HCT116 (cell line): ENCODE measurements at regions not wholly inside any gene's neighbourhood (a gene's known extent, or its start where the extent isn't known, plus 50 kb on each side); places are given as distances from the start of the nearest gene placed in this dataset.

Source experiments
- ATAC-seq: fragments of 200-7000 bp; cut with Tn5 transposase; 2 replicates; pipeline ENCODE4 v1.9.1; 2020; ENCODE audit warnings: mild to moderate bottlenecking, moderate library complexity
- BruUV-seq: library from RNA; stranded (reverse); fragments of 400-500 nt; replicated peaks from 2 replicates; lab custom pipeline; 2021; lab: Mats Ljungman, UMichigan
- CTCF ChIA-PET: fragments of 300-600 bp; sonication (Branson Sonifier 250); formaldehyde crosslinking; loops from one replicate; lab custom pipeline; 2021; ENCODE audit warnings: antibody characterized with exemption; lab: Charles Lee
- POLR2A ChIA-PET: fragments of 300-600, 350-600 bp; sonication (Branson Sonifier 250); formaldehyde crosslinking; loops from one replicate; lab custom pipeline; 2021; ENCODE audit warnings: antibody characterized with exemption; lab: Charles Lee
- RAD21 ChIA-PET, 2 experiments: fragments of 300-600 bp; sonication (Branson Sonifier 250); formaldehyde crosslinking; loops; one replicate each; lab custom pipeline; 2023; ENCODE audit warnings: low total read pairs in 2 of 2; ENCODE audit not compliant: uncharacterized antibody in 2 of 2, unreplicated experiment in 2 of 2, low non-redundant PET in 1 of 2; lab: Charles Lee
- DNase-seq: peaks from one replicate; pipeline ENCODE4 v3.0.0-alpha.2; 2010; ENCODE audit warnings: low read depth, low spot score
- H2AFZ ChIP-seq: fragments of 200-600 bp; shearing (Covaris generic), sonication (generic); 2 replicates; pipeline ENCODE4 v1.6.1; 2017; ENCODE audit warnings: low read depth, mixed run types, mixed read lengths, antibody characterized with exemption, low read length; ENCODE audit not compliant: poor library complexity, severe bottlenecking
- H3K27ac ChIP-seq: 2 replicates; pipeline ENCODE4 v1.5.1; 2012; ENCODE audit warnings: low read depth, low read length
- H3K27me3 ChIP-seq: fragments of 200-600 bp; sonication (generic); 2 replicates; pipeline ENCODE4 v1.6.1; 2016; ENCODE audit warnings: mixed run types, low read length, mixed read lengths; ENCODE audit not compliant: insufficient read depth
- H3K36me3 ChIP-seq, 2 experiments: fragments of 200-500 bp in 1 of 2; fragments of 200-600 bp in 1 of 2; sonication (Bioruptor generic) in 1 of 2; sonication (generic) in 1 of 2; 2 replicates each; pipeline versions ENCODE4 v1.5.1 to v1.6.1; 2014 to 2016; ENCODE audit warnings: low read length in 2 of 2, inconsistent platforms in 1 of 2, mixed read lengths in 1 of 2, mixed run types in 1 of 2; ENCODE audit not compliant: insufficient read depth in 2 of 2, control insufficient read depth in 1 of 2
- H3K4me1 ChIP-seq, 2 experiments: fragments of 200-600 bp in 1 of 2; sonication (generic) in 1 of 2; 2 replicates each; pipeline versions ENCODE4 v1.5.1 to v1.6.1; 2012 to 2017; ENCODE audit warnings: low read length in 2 of 2, inconsistent platforms in 1 of 2, mild to moderate bottlenecking in 1 of 2, mixed read lengths in 1 of 2, mixed run types in 1 of 2, moderate library complexity in 1 of 2; ENCODE audit not compliant: insufficient read depth in 2 of 2, control insufficient read depth in 1 of 2
- H3K4me2 ChIP-seq: fragments of 200-600 bp; sonication (generic); 2 replicates; pipeline ENCODE4 v1.6.1; 2017; ENCODE audit warnings: mixed run types, low read length, mixed read lengths
- H3K4me3 ChIP-seq, 2 experiments: fragments of 200-600 bp in 1 of 2; sonication (generic) in 1 of 2; replicated peaks in 1 of 2; 2 replicates each; pipeline ENCODE4 v1.5.1; 2011 to 2016; ENCODE audit warnings: low read length in 2 of 2, control low read depth in 1 of 2, low read depth in 1 of 2, mild to moderate bottlenecking in 1 of 2, mixed read lengths in 1 of 2, mixed run types in 1 of 2
- H3K79me2 ChIP-seq: fragments of 200-600 bp; sonication (generic); 2 replicates; pipeline ENCODE4 v1.6.1; 2017; ENCODE audit warnings: mild to moderate bottlenecking, mixed run types, low read length, moderate library complexity, mixed read lengths; ENCODE audit not compliant: insufficient read depth
- H3K9ac ChIP-seq: fragments of 200-600 bp; sonication (generic); 2 replicates; pipeline ENCODE4 v1.6.1; 2016; ENCODE audit warnings: low read length, mixed read lengths
- H3K9me2 ChIP-seq: fragments of 200-600 bp; sonication (generic), shearing (Covaris generic); 2 replicates; pipeline ENCODE4 v1.6.1; 2017; ENCODE audit warnings: mixed run types, mild to moderate bottlenecking, moderate library complexity; ENCODE audit not compliant: insufficient read depth
- H3K9me3 ChIP-seq, 2 experiments: fragments of 200-500 bp in 1 of 2; fragments of 200-600 bp in 1 of 2; sonication (Bioruptor generic) in 1 of 2; sonication (generic) in 1 of 2; 2 replicates each; pipeline ENCODE4 v1.6.1; 2014 to 2017; ENCODE audit warnings: low read length in 2 of 2, mixed read lengths in 2 of 2, inconsistent platforms in 1 of 2, low read depth in 1 of 2, mild to moderate bottlenecking in 1 of 2, mixed run types in 1 of 2, moderate library complexity in 1 of 2; ENCODE audit not compliant: control insufficient read depth in 1 of 2, insufficient read depth in 1 of 2
- H4K20me1 ChIP-seq: fragments of 200-600 bp; sonication (generic), shearing (Covaris generic); 2 replicates; pipeline ENCODE4 v1.6.1; 2017; ENCODE audit warnings: mixed run types, mild to moderate bottlenecking, moderate library complexity; ENCODE audit not compliant: insufficient read depth
- CBX3 ChIP-seq: IDR thresholded peaks from 2 replicates; pipeline ENCODE4 v1.6.1; 2012; ENCODE audit warnings: low read depth
- CEBPB ChIP-seq: IDR thresholded peaks from 2 replicates; pipeline ENCODE4 v1.6.1; 2012; ENCODE audit warnings: low read depth
- CTCF ChIP-seq, 3 experiments: fragments of 200-600 bp in 1 of 3; sonication (generic) in 1 of 3; IDR thresholded peaks in 2 of 3; conservative IDR thresholded peaks in 1 of 3; 2 replicates each; pipeline ENCODE4 v1.5.1; 2012 to 2017; ENCODE audit warnings: low read depth in 2 of 3, low read length in 2 of 3, antibody characterized with exemption in 1 of 3, borderline replicate concordance in 1 of 3, control low read depth in 1 of 3, mild to moderate bottlenecking in 1 of 3, mixed read lengths in 1 of 3, mixed run types in 1 of 3, moderate library complexity in 1 of 3; ENCODE audit not compliant: insufficient read depth in 1 of 3
- EGR1 ChIP-seq: IDR thresholded peaks from 2 replicates; pipeline ENCODE4 v1.6.1; 2012; ENCODE audit warnings: low read depth
- ELF1 ChIP-seq: IDR thresholded peaks from 2 replicates; pipeline ENCODE4 v1.6.1; 2012; ENCODE audit warnings: low read depth, borderline replicate concordance
- EZH2 ChIP-seq: fragments of 200-600 bp; sonication (generic); IDR thresholded peaks from 2 replicates; pipeline ENCODE4 v1.6.1; 2017; ENCODE audit warnings: antibody characterized with exemption, mixed run types
- EZH2phosphoT487 ChIP-seq: fragments of 200-600 bp; IDR thresholded peaks from 2 replicates; pipeline ENCODE4 v1.6.1; 2018; ENCODE audit warnings: antibody characterized with exemption, borderline replicate concordance
- FOSL1 ChIP-seq: IDR thresholded peaks from 2 replicates; pipeline ENCODE4 v1.6.1; 2012; ENCODE audit warnings: low read depth
- POLR2A ChIP-seq: IDR thresholded peaks from 2 replicates; pipeline ENCODE4 v1.7.0; 2011; ENCODE audit warnings: borderline replicate concordance; ENCODE audit not compliant: insufficient read depth, insufficient read length; ENCODE audit errors: extremely low read depth
- SRF ChIP-seq: IDR thresholded peaks from 2 replicates; pipeline ENCODE4 v1.6.1; 2012; ENCODE audit warnings: low read depth
- TCF7L2 ChIP-seq: IDR thresholded peaks from 2 replicates; pipeline ENCODE4 v1.7.0; 2011; ENCODE audit warnings: borderline replicate concordance, inconsistent platforms; ENCODE audit not compliant: insufficient read depth, insufficient read length; ENCODE audit errors: extremely low read depth
- YY1 ChIP-seq: IDR thresholded peaks from 2 replicates; pipeline ENCODE4 v1.6.1; 2011; ENCODE audit warnings: low read length, low read depth, moderate library complexity, mild to moderate bottlenecking; ENCODE audit not compliant: insufficient replicate concordance; ENCODE audit errors: extremely low read depth
- ZFX ChIP-seq: fragments of 450-650 bp; IDR thresholded peaks from 2 replicates; pipeline ENCODE4 v1.6.1; 2017
- intact Hi-C: fragments of 100-400 bp; cut with micrococcal nuclease; formaldehyde crosslinking; loops from 2 replicates; pipeline ENCODE4 v1.10.0; 2022
- TF ChIP-seq, protein P1 (sequence below): IDR thresholded peaks from 2 replicates; pipeline ENCODE4 v1.6.1; 2011; ENCODE audit warnings: mild to moderate bottlenecking, low read length, moderate library complexity; ENCODE audit not compliant: insufficient replicate concordance; ENCODE audit errors: extremely low read depth
- TF ChIP-seq, protein P2 (sequence below): IDR thresholded peaks from 2 replicates; pipeline ENCODE4 v1.6.1; 2012; ENCODE audit warnings: low read depth

DNA sequence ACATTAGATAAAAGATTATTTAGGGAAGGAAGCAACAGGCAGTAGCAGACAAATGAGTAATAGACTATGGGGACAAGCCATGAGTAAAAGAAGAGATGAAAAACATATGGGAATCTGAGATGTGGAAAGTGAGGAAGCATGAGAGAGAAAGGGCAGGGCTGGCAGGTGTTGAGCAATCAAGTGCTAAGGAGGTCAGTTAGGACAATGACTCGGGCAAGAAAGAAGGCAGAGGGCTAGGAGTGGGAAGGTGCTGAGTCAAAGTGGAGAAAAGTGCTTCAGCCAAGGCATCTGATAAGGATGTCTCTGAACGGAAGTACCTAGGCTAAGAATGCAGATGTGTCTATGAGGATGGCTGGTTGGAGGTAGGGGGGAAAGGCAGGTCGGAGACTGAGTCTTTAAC is 291.9 kb upstream of the HTR2A start:
- DNase-seq: no peak
- H4K20me1 ChIP-seq: no peaks in the 10 kb centered on the region
- H3K9me2 ChIP-seq: no peaks in the 10 kb centered on the region
- RAD21 ChIA-PET: no interaction called here
- TF ChIP-seq EZH2 (no peak), SRF (no peak), POLR2A (no peak), EZH2phosphoT487 (no peak), FOSL1 (no peak), CBX3 (no peak), ZFX (no peak), ELF1 (no peak), CTCF (IDR thresholded peaks at IDR 0.05 in 2 of 3, conservative IDR thresholded peaks at IDR 0.05 in 1 of 3; ENCODE audit: borderline replicate concordance in 1 of 3, insufficient read depth in 1 of 3, low read depth in 2 of 3, low read length in 2 of 3) (no peak), TCF7L2 (no peak), EGR1 (no peak), YY1 (no peak), CEBPB (no peak)
- TF ChIP-seq, protein P1, sequence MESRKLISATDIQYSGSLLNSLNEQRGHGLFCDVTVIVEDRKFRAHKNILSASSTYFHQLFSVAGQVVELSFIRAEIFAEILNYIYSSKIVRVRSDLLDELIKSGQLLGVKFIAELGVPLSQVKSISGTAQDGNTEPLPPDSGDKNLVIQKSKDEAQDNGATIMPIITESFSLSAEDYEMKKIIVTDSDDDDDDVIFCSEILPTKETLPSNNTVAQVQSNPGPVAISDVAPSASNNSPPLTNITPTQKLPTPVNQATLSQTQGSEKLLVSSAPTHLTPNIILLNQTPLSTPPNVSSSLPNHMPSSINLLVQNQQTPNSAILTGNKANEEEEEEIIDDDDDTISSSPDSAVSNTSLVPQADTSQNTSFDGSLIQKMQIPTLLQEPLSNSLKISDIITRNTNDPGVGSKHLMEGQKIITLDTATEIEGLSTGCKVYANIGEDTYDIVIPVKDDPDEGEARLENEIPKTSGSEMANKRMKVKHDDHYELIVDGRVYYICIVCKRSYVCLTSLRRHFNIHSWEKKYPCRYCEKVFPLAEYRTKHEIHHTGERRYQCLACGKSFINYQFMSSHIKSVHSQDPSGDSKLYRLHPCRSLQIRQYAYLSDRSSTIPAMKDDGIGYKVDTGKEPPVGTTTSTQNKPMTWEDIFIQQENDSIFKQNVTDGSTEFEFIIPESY: no peak
- TF ChIP-seq, protein P2, sequence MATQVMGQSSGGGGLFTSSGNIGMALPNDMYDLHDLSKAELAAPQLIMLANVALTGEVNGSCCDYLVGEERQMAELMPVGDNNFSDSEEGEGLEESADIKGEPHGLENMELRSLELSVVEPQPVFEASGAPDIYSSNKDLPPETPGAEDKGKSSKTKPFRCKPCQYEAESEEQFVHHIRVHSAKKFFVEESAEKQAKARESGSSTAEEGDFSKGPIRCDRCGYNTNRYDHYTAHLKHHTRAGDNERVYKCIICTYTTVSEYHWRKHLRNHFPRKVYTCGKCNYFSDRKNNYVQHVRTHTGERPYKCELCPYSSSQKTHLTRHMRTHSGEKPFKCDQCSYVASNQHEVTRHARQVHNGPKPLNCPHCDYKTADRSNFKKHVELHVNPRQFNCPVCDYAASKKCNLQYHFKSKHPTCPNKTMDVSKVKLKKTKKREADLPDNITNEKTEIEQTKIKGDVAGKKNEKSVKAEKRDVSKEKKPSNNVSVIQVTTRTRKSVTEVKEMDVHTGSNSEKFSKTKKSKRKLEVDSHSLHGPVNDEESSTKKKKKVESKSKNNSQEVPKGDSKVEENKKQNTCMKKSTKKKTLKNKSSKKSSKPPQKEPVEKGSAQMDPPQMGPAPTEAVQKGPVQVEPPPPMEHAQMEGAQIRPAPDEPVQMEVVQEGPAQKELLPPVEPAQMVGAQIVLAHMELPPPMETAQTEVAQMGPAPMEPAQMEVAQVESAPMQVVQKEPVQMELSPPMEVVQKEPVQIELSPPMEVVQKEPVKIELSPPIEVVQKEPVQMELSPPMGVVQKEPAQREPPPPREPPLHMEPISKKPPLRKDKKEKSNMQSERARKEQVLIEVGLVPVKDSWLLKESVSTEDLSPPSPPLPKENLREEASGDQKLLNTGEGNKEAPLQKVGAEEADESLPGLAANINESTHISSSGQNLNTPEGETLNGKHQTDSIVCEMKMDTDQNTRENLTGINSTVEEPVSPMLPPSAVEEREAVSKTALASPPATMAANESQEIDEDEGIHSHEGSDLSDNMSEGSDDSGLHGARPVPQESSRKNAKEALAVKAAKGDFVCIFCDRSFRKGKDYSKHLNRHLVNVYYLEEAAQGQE: no peak
- intact Hi-C loops: no loop called here
- POLR2A ChIA-PET: no interaction called here
- BruUV-seq: no TSS peak
- H3K27me3 ChIP-seq: no peaks in the 10 kb centered on the region; the same call in 1 of the 2 replicates
- no peak overlapping the region for H3K27ac ChIP-seq
- no peak overlapping the region for H3K4me3 ChIP-seq
- CTCF ChIA-PET: no interaction called here
- no peak overlapping the region for H3K4me2 ChIP-seq
- H3K9ac ChIP-seq: no peak overlapping the region
- H3K9me3 ChIP-seq: no peaks in the 10 kb centered on the region
- H2AFZ ChIP-seq: no peak overlapping the region
- ATAC-seq: no peak
- H3K4me1 ChIP-seq: no peaks in the 10 kb centered on the region
- no peaks in the 10 kb centered on the region for H3K79me2 ChIP-seq
- H3K36me3 ChIP-seq: no peaks in the 10 kb centered on the region
